ENCODE measurements at regions not wholly inside any gene's neighbourhood (a gene's known extent, or its start where the extent isn't known, plus 50 kb on each side); places are given as distances from the start of the nearest gene placed in this dataset.

GRCh38 chr3:161770484-161771386, 274.1 kb downstream of the OTOL1 start:
- no peak overlapping the region for H3K4me3 ChIP-seq (ENCODE audit: low read depth, low read length)
- peak; percentile 53 for DNase-seq (ENCODE audit: low read depth)
- no peak for TF ChIP-seq CTCF (IDR thresholded peaks at IDR 0.05; ENCODE audit: insufficient read depth, low read depth, low read length, missing control alignments)

GRCh38 chr3:161781381-161781780, 284.8 kb downstream of the OTOL1 start:
- H3K4me3 ChIP-seq (ENCODE audit: low read depth, low read length), result no peak overlapping the region
- no peak for DNase-seq (ENCODE audit: low read depth)
- no peak for TF ChIP-seq CTCF (IDR thresholded peaks at IDR 0.05; ENCODE audit: insufficient read depth, low read depth, low read length, missing control alignments)

GRCh38 chr3:161793194-161793930, 296.8 kb downstream of the OTOL1 start:
- H3K4me3 ChIP-seq (ENCODE audit: low read depth, low read length), result no peak overlapping the region
- no peak for DNase-seq (ENCODE audit: low read depth)
- no peak for TF ChIP-seq CTCF (IDR thresholded peaks at IDR 0.05; ENCODE audit: insufficient read depth, low read depth, low read length, missing control alignments)

GRCh38 chr3:161794551-161794950, 297.9 kb downstream of the OTOL1 start:
- no peak overlapping the region for H3K4me3 ChIP-seq (ENCODE audit: low read depth, low read length)
- no peak for DNase-seq (ENCODE audit: low read depth)
- TF ChIP-seq CTCF (IDR thresholded peaks at IDR 0.05; ENCODE audit: insufficient read depth, low read depth, low read length, missing control alignments), result no peak

GRCh38 chr3:161796312-161796711, 299.7 kb downstream of the OTOL1 start:
- no peak overlapping the region for H3K4me3 ChIP-seq (ENCODE audit: low read depth, low read length)
- no peak for TF ChIP-seq CTCF (IDR thresholded peaks at IDR 0.05; ENCODE audit: insufficient read depth, low read depth, low read length, missing control alignments)
- no peak for DNase-seq (ENCODE audit: low read depth)

GRCh38 chr3:161796780-161797179, 300.2 kb downstream of the OTOL1 start:
- H3K4me3 ChIP-seq (ENCODE audit: low read depth, low read length), result no peak overlapping the region
- no peak for DNase-seq (ENCODE audit: low read depth)
- TF ChIP-seq CTCF (IDR thresholded peaks at IDR 0.05; ENCODE audit: insufficient read depth, low read depth, low read length, missing control alignments), result no peak

Measured in GM12865 (cell line).